HepG2 (cell line): ENCODE measurements at regions not wholly inside any gene's neighbourhood (a gene's known extent, or its start where the extent isn't known, plus 50 kb on each side); places are given as distances from the start of the nearest gene placed in this dataset.

ENCODE experiments used
- CEBPB ChIP-seq: IDR thresholded peaks from 2 replicates; pipeline ENCODE4 v1.6.1; 2011; ENCODE audit warnings: low read depth, low read length, improper control_type of control experiment, borderline replicate concordance
- DNMT3B ChIP-seq: conservative IDR thresholded peaks from 2 replicates; pipeline ENCODE4 v1.6.1; 2016; ENCODE audit warnings: missing biosample characterization, control low read depth
- E2F2 ChIP-seq: sonication (generic); formaldehyde crosslinking; IDR thresholded peaks from 2 replicates; pipeline ENCODE4 v1.4.0; 2020; ENCODE audit warnings: missing genetic modification reagents, borderline replicate concordance
- GTF2F1 ChIP-seq: fragments of 150-350 bp; IDR thresholded peaks from 2 replicates; pipeline ENCODE4 v1.6.1; 2014; ENCODE audit warnings: low read length
- HNF4A ChIP-seq: sonication (generic); formaldehyde crosslinking; IDR thresholded peaks from 2 replicates; pipeline ENCODE4 v1.4.0; 2020; ENCODE audit warnings: missing genetic modification reagents
- KLF6 ChIP-seq: IDR thresholded peaks from 2 replicates; pipeline ENCODE4 v1.8.0; 2016; ENCODE audit warnings: missing biosample characterization, missing genetic modification reagents
- MLLT10 ChIP-seq: sonication (generic); formaldehyde crosslinking; IDR thresholded peaks from 2 replicates; pipeline ENCODE4 v1.4.0; 2020; ENCODE audit warnings: missing genetic modification reagents
- MXI1 ChIP-seq: IDR thresholded peaks from 3 replicates; pipeline ENCODE4 v1.6.1; 2012; ENCODE audit warnings: low read depth, low read length, inconsistent platforms, borderline replicate concordance
- PAX8 ChIP-seq: sonication (generic); formaldehyde crosslinking; IDR thresholded peaks from 2 replicates; pipeline ENCODE4 v1.8.0; 2022; ENCODE audit warnings: mild to moderate bottlenecking, missing genetic modification reagents, borderline replicate concordance
- RFX3 ChIP-seq: IDR thresholded peaks from 2 replicates; pipeline ENCODE4 v1.6.1; 2016; ENCODE audit warnings: missing biosample characterization, missing genetic modification reagents
- SALL2 ChIP-seq: sonication (generic); formaldehyde crosslinking; IDR thresholded peaks from 2 replicates; pipeline ENCODE4 v1.8.1; 2023; ENCODE audit warnings: mild to moderate bottlenecking, missing genetic modification reagents, inconsistent platforms
- SP4 ChIP-seq: sonication (generic); formaldehyde crosslinking; IDR thresholded peaks from 2 replicates; pipeline ENCODE4 v1.8.1; 2023; ENCODE audit warnings: mild to moderate bottlenecking, missing genetic modification reagents
- SRSF9 ChIP-seq: fragments of 200-400 bp; formaldehyde crosslinking; IDR thresholded peaks from 2 replicates; pipeline ENCODE4 v1.6.1; 2018; ENCODE audit warnings: borderline replicate concordance, mild to moderate bottlenecking, low read depth, low read length; ENCODE audit not compliant: insufficient read depth, poor library complexity, severe bottlenecking
- SSRP1 ChIP-seq: IDR thresholded peaks from 2 replicates; pipeline ENCODE4 v1.6.1; 2016; ENCODE audit warnings: control low read depth
- TBL1XR1 ChIP-seq: fragments of 150-350 bp; IDR thresholded peaks from 2 replicates; pipeline ENCODE4 v1.6.1; 2014; ENCODE audit warnings: borderline replicate concordance, low read length; ENCODE audit not compliant: partially characterized antibody
- TP53 ChIP-seq: sonication (generic); formaldehyde crosslinking; conservative IDR thresholded peaks from 2 replicates; pipeline ENCODE4 v1.4.0; 2020; ENCODE audit warnings: missing genetic modification reagents
- ZC3H4 ChIP-seq: sonication (generic); formaldehyde crosslinking; IDR thresholded peaks from 2 replicates; pipeline ENCODE4 v1.4.0; 2020; ENCODE audit warnings: missing genetic modification reagents, borderline replicate concordance
- ZNF33A ChIP-seq: sonication (generic); formaldehyde crosslinking; IDR thresholded peaks from 2 replicates; pipeline ENCODE4 v1.5.1; 2020; ENCODE audit warnings: missing genetic modification reagents, mild to moderate bottlenecking, moderate library complexity, borderline replicate concordance
- ZNF382 ChIP-seq: sonication (generic); formaldehyde crosslinking; IDR thresholded peaks from 2 replicates; pipeline ENCODE4 v1.5.0; 2020; ENCODE audit warnings: missing genetic modification reagents, mild to moderate bottlenecking, borderline replicate concordance
- ZNF549 ChIP-seq: sonication (generic); formaldehyde crosslinking; IDR thresholded peaks from 2 replicates; pipeline ENCODE4 v1.5.0; 2020; ENCODE audit warnings: missing genetic modification reagents
- ZSCAN25 ChIP-seq: sonication (generic); formaldehyde crosslinking; IDR thresholded peaks from 2 replicates; pipeline ENCODE4 v1.8.0; 2022; ENCODE audit warnings: mild to moderate bottlenecking, missing genetic modification reagents
- ZSCAN31 ChIP-seq: sonication (generic); formaldehyde crosslinking; IDR thresholded peaks from 2 replicates; pipeline ENCODE4 v1.5.0; 2020; ENCODE audit warnings: low read depth, mild to moderate bottlenecking, missing genetic modification reagents
- TF ChIP-seq, protein P1 (sequence below): sonication (generic); formaldehyde crosslinking; IDR thresholded peaks from 2 replicates; pipeline ENCODE4 v1.4.0; 2020; ENCODE audit warnings: missing genetic modification reagents

DNA sequence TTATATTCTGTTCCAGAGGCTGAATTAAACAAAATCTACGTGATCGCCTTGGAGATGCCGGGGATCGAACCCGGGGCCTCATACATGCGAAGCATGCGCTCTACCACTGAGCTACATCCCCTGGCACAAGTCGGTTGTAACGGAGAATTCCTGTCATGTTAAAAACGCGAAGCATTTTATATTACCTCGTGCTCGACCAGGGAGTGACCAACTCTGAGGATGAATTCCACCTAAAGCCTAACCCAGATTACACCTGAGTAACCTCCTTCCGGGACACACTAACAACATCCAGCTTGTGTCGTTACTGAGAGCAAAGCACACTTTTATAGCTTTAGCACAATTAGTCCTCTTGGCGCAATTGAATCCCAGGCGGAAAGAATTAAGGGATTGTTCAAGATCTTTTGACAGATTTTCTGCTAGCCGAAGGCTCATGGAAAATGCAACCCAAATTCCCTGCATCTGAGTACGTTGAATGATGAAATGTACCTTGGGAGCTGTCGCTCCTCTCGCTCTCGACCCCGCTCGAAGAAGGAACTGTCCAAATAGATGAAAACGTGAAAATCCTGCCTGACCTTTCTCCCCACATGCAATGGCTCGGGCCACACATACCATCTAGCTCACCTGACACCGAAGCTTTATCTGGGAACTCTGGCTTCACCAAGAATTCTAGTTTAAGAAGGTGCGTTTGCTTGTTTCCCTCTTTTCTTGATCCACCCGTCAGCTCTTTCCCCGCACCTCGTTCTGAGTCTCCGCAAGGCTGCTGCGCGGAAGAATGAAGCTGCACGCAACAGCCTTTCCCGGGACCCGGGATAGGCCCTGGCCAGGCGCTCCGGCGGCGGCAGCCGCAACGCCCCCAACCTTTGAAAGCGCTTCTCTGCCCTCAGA lies 148.3 kb downstream of the GPX5 start (continued):
- TF ChIP-seq ZSCAN31 (CRISPR knock-in tag) = no peak
- no peak for TF ChIP-seq ZNF33A (CRISPR knock-in tag)
- TF ChIP-seq ZC3H4 (CRISPR knock-in tag) = no peak
- no peak for TF ChIP-seq ZSCAN25 (CRISPR knock-in tag)
- no peak for TF ChIP-seq HNF4A
- TF ChIP-seq RFX3 (CRISPR knock-in tag) = no peak
- TF ChIP-seq SRSF9 = no peak
- TF ChIP-seq PAX8 = no peak; the same call in 1 of the 2 replicates
- TF ChIP-seq SSRP1 (CRISPR knock-in tag) = no peak
- TF ChIP-seq SP4 (CRISPR knock-in tag) = no peak
- TF ChIP-seq E2F2 = no peak
- TF ChIP-seq, protein P1, sequence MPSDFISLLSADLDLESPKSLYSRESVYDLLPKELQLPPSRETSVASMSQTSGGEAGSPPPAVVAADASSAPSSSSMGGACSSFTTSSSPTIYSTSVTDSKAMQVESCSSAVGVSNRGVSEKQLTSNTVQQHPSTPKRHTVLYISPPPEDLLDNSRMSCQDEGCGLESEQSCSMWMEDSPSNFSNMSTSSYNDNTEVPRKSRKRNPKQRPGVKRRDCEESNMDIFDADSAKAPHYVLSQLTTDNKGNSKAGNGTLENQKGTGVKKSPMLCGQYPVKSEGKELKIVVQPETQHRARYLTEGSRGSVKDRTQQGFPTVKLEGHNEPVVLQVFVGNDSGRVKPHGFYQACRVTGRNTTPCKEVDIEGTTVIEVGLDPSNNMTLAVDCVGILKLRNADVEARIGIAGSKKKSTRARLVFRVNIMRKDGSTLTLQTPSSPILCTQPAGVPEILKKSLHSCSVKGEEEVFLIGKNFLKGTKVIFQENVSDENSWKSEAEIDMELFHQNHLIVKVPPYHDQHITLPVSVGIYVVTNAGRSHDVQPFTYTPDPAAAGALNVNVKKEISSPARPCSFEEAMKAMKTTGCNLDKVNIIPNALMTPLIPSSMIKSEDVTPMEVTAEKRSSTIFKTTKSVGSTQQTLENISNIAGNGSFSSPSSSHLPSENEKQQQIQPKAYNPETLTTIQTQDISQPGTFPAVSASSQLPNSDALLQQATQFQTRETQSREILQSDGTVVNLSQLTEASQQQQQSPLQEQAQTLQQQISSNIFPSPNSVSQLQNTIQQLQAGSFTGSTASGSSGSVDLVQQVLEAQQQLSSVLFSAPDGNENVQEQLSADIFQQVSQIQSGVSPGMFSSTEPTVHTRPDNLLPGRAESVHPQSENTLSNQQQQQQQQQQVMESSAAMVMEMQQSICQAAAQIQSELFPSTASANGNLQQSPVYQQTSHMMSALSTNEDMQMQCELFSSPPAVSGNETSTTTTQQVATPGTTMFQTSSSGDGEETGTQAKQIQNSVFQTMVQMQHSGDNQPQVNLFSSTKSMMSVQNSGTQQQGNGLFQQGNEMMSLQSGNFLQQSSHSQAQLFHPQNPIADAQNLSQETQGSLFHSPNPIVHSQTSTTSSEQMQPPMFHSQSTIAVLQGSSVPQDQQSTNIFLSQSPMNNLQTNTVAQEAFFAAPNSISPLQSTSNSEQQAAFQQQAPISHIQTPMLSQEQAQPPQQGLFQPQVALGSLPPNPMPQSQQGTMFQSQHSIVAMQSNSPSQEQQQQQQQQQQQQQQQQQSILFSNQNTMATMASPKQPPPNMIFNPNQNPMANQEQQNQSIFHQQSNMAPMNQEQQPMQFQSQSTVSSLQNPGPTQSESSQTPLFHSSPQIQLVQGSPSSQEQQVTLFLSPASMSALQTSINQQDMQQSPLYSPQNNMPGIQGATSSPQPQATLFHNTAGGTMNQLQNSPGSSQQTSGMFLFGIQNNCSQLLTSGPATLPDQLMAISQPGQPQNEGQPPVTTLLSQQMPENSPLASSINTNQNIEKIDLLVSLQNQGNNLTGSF (CRISPR knock-in tag) = no peak
- no peak for TF ChIP-seq TBL1XR1
- TF ChIP-seq KLF6 = no peak
- TF ChIP-seq MXI1 = no peak; the same call in 2 of the 3 replicates
- TF ChIP-seq ZNF549 (CRISPR knock-in tag) = no peak
- no peak for TF ChIP-seq GTF2F1
- no peak for TF ChIP-seq MLLT10 (CRISPR knock-in tag)
- no peak for TF ChIP-seq TP53 (CRISPR knock-in tag)
- no peak for TF ChIP-seq ZNF382
- TF ChIP-seq SALL2 (CRISPR knock-in tag) = peak; percentile 91; the same call in 1 of the 2 replicates
- TF ChIP-seq DNMT3B (CRISPR knock-in tag) = 0 out of 2 replicates have a peak, but pooled peaks have one; percentile 38
- no peak for TF ChIP-seq CEBPB
